IMR-90 (cell line): ENCODE measurements at regions not wholly inside any gene's neighbourhood (a gene's known extent, or its start where the extent isn't known, plus 50 kb on each side); places are given as distances from the start of the nearest gene placed in this dataset.

ENCODE experiments used
- CTCF ChIP-seq: conservative IDR thresholded peaks from 2 replicates; pipeline ENCODE4 v1.5.1; 2012; ENCODE audit warnings: mild to moderate bottlenecking, low read depth, low read length, improper control_type of control experiment
- POLR2A ChIP-seq: IDR thresholded peaks from 2 replicates; pipeline ENCODE4 v1.6.1; 2012; ENCODE audit warnings: mild to moderate bottlenecking, low read depth, low read length
- USF2 ChIP-seq: fragments of 150-350 bp; IDR thresholded peaks from 2 replicates; pipeline ENCODE4 v1.6.1; 2017; ENCODE audit warnings: mild to moderate bottlenecking, antibody characterized with exemption, low read length, low read depth

GRCh38 chr4:105093975-105094374 is 52.7 kb upstream of the TET2 start:
- TF ChIP-seq CTCF = no peak
- no peak for TF ChIP-seq POLR2A
- TF ChIP-seq USF2 = no peak
